ENCODE measurements at regions not wholly inside any gene's neighbourhood (a gene's known extent, or its start where the extent isn't known, plus 50 kb on each side); places are given as distances from the start of the nearest gene placed in this dataset.

- DNase-seq, result no peak
These were observed 80.8 kb upstream of the FUCA2 start for GRCh38 chr6:143592335-143592734.

GRCh38 chr6:143591441-143591840 is 79.9 kb upstream of the FUCA2 start:
- DNase-seq, result no peak

DNA sequence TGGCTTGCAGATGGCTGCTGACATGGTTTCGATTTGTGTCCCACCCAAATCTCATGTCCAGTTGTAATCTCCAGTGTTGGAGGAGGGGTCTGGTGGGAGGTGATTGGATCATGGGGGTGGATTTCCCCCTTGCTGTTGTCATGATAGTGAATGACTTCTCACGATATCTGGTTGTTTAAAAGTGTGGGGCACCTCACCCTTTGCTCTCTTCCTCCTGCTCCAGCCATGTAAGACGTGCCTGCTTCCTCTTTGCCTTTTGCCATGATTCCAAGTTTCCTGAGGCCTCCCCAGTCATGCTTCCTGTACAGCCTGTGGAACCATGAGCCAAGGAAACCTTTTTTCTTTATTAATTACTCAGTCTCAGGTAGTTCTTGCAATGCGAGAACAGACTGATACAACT is 77.6 kb upstream of the FUCA2 start:
- DNase-seq, result no peak

DNA sequence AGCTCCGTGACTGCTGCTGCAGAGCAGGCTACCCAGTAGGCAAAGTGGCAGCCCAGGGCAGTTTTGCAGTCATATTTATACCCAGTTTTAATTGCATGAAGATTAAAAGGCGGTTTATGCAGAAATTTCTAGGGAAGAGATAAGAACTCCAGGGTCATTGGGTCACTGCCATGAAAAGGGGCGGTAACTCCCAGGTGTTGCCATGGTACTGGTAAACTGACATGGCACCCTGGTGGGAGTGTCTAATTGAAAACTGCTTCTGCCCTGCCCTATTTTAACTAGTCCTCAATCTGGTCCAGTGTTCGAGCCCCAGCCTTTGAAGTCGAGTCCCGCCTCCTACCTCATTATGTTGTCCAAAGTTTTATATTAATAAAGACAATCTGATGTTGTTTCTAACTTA is 75.0 kb upstream of the FUCA2 start:
- DNase-seq, result no peak

GRCh38 chr6:143585716-143586115 is 74.2 kb upstream of the FUCA2 start:
- DNase-seq, result no peak

DNA sequence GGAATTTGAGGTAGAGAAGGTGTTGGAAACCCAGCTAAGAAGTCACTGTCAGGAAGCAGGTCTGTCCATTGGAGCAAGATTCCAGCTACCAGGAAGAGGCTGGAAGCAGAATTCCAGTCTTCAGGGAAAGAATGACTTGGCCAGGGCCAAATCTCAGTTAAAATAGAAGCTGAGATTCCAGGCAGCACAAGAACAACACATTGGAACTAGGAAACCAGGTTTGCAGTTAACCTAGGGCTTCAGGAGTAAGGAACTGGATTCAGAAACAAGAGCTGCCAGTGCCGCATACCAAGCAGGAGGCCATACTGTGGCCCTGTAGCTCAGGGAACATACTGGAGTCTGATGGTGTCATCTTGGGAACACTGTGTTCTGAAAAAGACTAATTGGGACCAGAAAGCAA is 73.7 kb upstream of the FUCA2 start:
- no peak for DNase-seq

- no peak for DNase-seq
These were observed 72.2 kb upstream of the FUCA2 start for GRCh38 chr6:143583542-143584327.

GRCh38 chr6:143581835-143582480 is 70.4 kb upstream of the FUCA2 start:
- no peak for DNase-seq

- DNase-seq, result no peak
These were observed 68.2 kb upstream of the FUCA2 start for GRCh38 chr6:143579703-143580102.

DNA sequence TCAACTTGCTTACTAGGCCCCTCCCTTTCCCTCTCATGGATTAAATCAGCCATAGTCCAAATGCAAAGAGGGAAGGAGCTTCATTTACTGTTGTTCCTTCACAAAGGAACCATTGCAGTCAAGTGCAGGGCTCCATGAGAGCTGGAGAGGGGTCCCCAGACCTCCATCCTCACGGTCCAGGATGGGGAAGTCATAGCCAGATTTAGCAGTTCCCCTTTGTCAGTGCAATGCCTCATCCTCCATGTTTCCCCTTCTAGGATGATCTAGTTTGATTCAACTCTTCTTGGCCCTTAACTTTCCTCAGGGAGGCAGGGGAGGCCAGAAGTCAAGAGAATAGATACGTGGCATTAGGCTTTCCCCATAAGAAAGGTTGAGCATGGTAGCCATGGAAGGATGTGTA is 66.5 kb upstream of the FUCA2 start:
- no peak for DNase-seq

GRCh38 chr6:143575901-143576426 is 64.4 kb upstream of the FUCA2 start:
- no peak for DNase-seq

DNA sequence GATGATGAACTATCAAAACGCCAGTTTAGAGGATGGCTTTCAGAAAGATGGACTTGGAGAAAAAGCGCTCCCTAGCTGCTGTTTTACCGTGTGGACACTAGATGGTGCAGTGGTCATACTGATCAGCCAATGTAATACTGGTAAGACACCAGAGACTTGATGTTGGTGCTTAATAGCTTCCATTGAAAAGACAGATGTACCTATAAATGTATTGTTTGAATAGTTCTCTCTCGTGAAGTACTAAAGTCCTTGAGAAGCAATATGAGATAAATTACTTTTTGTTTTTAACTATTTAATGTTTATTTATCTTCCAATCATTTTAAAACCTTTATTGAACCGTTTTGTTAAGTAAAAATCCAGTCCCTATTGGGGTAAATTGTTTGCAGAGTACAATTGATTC is 63.9 kb upstream of the FUCA2 start:
- peak; percentile 82 for DNase-seq

- no peak for DNase-seq
These were observed 58.8 kb upstream of the FUCA2 start for GRCh38 chr6:143570147-143570853.

GRCh38 chr6:143569040-143569439 is 57.5 kb upstream of the FUCA2 start:
- peak; percentile 23 for DNase-seq

DNA sequence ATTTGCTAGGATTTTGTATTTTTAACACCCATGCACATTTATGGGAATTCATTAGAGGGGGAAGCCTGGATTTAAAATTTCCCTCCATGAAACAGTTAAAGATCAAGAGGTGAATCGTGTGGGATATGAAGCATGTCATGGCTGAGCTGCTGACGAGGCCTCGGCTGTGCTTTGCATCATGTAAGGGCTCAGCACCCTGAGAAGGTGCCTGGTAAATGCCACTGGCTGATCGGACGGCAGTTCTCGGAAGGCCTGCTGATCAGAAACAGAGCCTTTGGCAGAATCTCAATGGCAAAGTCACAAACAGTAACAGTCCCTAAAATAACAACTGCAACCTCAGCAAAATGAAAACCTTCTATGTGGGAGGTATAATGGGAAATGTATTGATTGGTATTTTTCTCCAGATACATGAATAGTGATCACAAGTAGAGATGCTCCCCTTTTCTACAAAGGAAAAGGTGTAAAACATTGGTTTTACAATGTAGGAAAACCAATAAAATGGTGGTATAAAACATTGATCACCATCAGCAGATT is 53.0 kb upstream of the FUCA2 start:
- no peak for DNase-seq

- DNase-seq, result no peak
These were observed 50.6 kb upstream of the FUCA2 start for GRCh38 chr6:143562143-143562542.

Data from CD4-positive, alpha-beta T cell treated with Interleukin-10 for 1 hour (primary cell).